Spinal cord (tissue), 1 donor: ENCODE measurements at regions not wholly inside any gene's neighbourhood (a gene's known extent, or its start where the extent isn't known, plus 50 kb on each side); places are given as distances from the start of the nearest gene placed in this dataset. TPM values are rescaled to one million over a fixed set of nuclear protein-coding genes. Genes with fewer than 3 reads are reported as not detected.

Experiments
- small RNA-seq: library from RNA; depleted of rRNA; stranded (forward); fragments of <200 nt; gene quantifications from one replicate; pipeline ENCODE3, GENCODE V24; 2014; ENCODE audit warnings: low replicate concordance

Small RNAs in the stretch of these regions (small RNA-seq; reads per million reads assigned to genes)
- gene MIR6087 (0.14 reads per million), gene RNU6-309P (not detected)
